Upper lobe of left lung (tissue), 4 donors: ENCODE measurements at regions not wholly inside any gene's neighbourhood (a gene's known extent, or its start where the extent isn't known, plus 50 kb on each side); places are given as distances from the start of the nearest gene placed in this dataset.

ENCODE experiments used
- EP300 ChIP-seq, 4 donors: sonication (generic); formaldehyde crosslinking; IDR thresholded peaks; one replicate each; pipeline ENCODE4 v1.5.1; 2017; ENCODE audit warnings: antibody characterized with exemption in 4 of 4, control low read depth in 2 of 4
- POLR2A ChIP-seq, 4 donors: fragments of 450-650 bp; IDR thresholded peaks; one replicate each; pipeline ENCODE4 v1.5.1; 2016 to 2017; ENCODE audit warnings: antibody characterized with exemption in 4 of 4, mild to moderate bottlenecking in 2 of 4
- POLR2AphosphoS5 ChIP-seq, 2 donors: sonication (generic); formaldehyde crosslinking; IDR thresholded peaks; one replicate each; pipeline ENCODE4 v1.5.1; 2017; ENCODE audit warnings: antibody characterized with exemption in 2 of 2
- TF ChIP-seq, protein P1 (sequence below), 6 experiments: fragments of 450-650 bp in 4 of 6; fragments of 200-600 bp in 2 of 6; sonication (generic) in 2 of 6; IDR thresholded peaks; one replicate each; pipeline ENCODE4 v1.5.1; 2016 to 2019; ENCODE audit warnings: antibody characterized with exemption in 6 of 6

DNA sequence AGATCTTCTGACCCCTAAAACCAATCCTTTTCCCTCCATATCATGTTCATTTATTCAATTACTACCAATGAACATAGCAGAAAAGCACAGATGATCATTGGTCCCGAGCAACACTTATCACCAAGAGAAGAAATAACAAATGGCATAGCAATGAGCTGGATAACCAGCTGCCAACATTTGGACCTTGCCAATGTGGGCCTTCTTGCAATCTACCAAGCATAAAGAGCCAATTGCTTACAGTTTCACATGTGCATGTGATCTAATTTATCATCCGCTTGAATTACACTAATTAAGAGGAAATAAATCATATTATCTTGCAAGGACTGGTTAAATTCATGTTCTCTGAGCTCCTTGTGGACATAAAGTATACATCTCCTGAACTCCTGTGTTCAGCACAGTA is 134.8 kb upstream of the HMGA2 start:
- TF ChIP-seq, protein P1, sequence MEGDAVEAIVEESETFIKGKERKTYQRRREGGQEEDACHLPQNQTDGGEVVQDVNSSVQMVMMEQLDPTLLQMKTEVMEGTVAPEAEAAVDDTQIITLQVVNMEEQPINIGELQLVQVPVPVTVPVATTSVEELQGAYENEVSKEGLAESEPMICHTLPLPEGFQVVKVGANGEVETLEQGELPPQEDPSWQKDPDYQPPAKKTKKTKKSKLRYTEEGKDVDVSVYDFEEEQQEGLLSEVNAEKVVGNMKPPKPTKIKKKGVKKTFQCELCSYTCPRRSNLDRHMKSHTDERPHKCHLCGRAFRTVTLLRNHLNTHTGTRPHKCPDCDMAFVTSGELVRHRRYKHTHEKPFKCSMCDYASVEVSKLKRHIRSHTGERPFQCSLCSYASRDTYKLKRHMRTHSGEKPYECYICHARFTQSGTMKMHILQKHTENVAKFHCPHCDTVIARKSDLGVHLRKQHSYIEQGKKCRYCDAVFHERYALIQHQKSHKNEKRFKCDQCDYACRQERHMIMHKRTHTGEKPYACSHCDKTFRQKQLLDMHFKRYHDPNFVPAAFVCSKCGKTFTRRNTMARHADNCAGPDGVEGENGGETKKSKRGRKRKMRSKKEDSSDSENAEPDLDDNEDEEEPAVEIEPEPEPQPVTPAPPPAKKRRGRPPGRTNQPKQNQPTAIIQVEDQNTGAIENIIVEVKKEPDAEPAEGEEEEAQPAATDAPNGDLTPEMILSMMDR (IDR thresholded peaks at IDR 0.05): no peak
- TF ChIP-seq POLR2A (IDR thresholded peaks at IDR 0.05) (no peak), POLR2AphosphoS5 (IDR thresholded peaks at IDR 0.05) (no peak), EP300 (IDR thresholded peaks at IDR 0.05) (no peak)
